GM12865 (cell line): ENCODE measurements at regions not wholly inside any gene's neighbourhood (a gene's known extent, or its start where the extent isn't known, plus 50 kb on each side); places are given as distances from the start of the nearest gene placed in this dataset.

Experiments
- DNase-seq: peaks from one replicate; pipeline ENCODE4 v3.0.0; 2010; ENCODE audit warnings: low read depth
- H3K4me3 ChIP-seq: 2 replicates; pipeline ENCODE4 v1.5.1; 2011; ENCODE audit warnings: mild to moderate bottlenecking, low read depth, low read length, control low read depth
- TF ChIP-seq, protein P1 (sequence below): IDR thresholded peaks from 2 replicates; pipeline ENCODE4 v1.5.1; 2011; ENCODE audit warnings: low read length, control low read depth, low read depth, inconsistent platforms; ENCODE audit not compliant: insufficient read depth; ENCODE audit errors: missing control alignments

DNA sequence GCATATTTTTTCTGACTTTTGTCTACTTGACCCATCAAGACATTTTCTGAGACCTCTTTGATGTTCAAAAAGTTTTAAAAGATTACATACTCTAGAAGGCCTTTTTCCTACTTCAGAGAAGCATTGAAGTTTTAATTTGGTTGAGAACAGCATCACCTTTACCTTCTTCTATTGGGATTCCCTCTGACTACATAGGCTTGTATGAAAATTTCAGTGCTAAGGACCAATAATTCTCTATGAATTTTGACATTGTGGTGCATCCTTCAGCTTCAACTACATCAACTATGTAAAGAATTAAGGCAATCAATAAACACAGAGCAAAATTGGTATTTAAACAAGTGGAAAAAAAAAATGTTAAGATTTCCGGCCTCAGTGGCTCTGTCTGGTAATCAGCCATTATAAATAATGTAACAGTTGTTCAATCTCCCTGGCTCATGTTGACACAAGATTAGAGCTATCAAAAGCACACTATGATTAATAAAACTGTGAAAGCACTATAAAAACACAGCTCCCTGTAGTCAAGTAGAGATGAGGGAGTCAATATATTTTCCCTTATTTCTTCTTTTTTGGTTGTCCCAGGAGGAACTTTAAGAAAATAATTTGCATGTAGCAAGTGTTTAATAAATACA is 627.0 kb upstream of the SYT4 start:
- no peak overlapping the region for H3K4me3 ChIP-seq
- TF ChIP-seq, protein P1, sequence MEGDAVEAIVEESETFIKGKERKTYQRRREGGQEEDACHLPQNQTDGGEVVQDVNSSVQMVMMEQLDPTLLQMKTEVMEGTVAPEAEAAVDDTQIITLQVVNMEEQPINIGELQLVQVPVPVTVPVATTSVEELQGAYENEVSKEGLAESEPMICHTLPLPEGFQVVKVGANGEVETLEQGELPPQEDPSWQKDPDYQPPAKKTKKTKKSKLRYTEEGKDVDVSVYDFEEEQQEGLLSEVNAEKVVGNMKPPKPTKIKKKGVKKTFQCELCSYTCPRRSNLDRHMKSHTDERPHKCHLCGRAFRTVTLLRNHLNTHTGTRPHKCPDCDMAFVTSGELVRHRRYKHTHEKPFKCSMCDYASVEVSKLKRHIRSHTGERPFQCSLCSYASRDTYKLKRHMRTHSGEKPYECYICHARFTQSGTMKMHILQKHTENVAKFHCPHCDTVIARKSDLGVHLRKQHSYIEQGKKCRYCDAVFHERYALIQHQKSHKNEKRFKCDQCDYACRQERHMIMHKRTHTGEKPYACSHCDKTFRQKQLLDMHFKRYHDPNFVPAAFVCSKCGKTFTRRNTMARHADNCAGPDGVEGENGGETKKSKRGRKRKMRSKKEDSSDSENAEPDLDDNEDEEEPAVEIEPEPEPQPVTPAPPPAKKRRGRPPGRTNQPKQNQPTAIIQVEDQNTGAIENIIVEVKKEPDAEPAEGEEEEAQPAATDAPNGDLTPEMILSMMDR: no peak
- DNase-seq: no peak

DNA sequence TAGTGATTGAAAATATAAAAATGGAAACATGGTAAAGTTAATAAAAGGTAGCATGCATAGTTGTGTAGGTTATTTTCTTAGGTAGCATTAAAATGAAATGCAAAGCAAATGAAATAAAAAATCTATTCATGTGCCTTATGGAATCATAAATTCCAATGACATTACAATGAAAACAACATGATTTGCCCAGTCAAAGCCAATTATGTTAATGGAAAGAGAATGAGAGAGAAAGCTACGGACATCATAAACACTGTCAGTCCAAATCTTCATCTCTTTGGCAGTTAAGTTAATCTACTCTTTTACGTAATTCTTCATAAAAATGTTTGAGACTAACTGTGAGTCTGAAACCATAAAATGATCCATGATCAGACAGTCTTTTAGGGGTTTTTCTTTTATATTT is 636.7 kb upstream of the SYT4 start:
- no peak overlapping the region for H3K4me3 ChIP-seq
- no peak for DNase-seq
- TF ChIP-seq, protein P1: no peak

DNA sequence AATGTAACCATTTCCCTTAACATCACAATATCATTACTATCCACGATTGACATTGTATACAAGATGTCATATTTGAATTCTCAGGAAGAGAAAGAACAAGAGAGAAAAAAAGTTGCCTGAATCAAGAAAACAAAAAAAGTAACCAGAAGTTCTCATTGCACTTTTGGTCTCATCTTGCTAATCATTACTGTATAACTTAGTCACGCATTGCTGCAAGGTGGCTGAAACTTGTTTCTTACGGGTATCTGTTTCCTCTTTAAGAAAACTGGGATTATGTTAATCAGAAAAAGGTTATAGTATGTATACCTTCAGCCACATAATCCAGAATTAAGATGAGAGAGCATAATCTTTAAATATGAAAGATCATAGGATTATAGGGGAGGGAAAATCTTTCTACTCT is 639.7 kb upstream of the SYT4 start:
- no peak for DNase-seq
- TF ChIP-seq, protein P1: no peak
- no peak overlapping the region for H3K4me3 ChIP-seq

DNA sequence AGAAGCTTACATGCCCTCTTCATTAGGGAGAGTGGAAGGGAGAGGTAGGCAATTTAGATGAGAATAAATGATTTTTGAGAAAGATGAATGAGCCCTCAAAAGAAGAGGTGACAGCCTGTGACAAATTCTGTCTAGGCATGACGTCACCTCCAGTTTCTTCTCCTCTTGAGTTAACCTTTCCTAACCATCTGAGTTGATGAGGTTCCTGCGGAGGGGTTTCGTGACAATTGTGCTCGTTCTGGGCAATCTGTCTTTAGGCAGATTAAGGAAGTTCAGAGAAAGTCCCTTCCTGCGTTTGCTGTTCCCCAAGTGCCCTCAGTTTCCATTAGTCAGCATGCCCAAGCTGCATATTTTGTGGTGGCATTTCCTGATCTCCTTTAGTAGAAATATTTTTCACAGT is 640.2 kb upstream of the SYT4 start:
- no peak overlapping the region for H3K4me3 ChIP-seq
- TF ChIP-seq, protein P1: no peak
- DNase-seq: no peak

DNA sequence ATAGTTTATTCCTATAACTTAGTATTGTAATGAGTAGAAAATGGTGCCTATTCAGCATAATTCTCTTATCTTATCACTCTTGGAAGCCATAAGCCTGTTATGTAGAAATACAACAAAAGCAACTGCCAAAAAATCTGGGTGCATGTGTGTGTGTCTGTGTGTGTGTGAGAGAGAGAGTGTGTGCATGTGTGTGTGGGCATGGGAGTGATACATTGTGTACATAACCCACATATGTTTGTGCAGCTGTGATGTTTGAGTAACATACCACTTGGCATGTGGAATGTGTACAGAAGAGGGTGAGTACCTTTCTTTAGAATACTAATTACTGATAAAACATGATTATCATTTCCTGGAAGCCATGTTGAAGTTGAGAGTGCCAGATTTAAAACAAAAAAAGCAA is 642.3 kb upstream of the SYT4 start:
- H3K4me3 ChIP-seq: no peak overlapping the region
- TF ChIP-seq, protein P1: no peak
- DNase-seq: no peak

DNA sequence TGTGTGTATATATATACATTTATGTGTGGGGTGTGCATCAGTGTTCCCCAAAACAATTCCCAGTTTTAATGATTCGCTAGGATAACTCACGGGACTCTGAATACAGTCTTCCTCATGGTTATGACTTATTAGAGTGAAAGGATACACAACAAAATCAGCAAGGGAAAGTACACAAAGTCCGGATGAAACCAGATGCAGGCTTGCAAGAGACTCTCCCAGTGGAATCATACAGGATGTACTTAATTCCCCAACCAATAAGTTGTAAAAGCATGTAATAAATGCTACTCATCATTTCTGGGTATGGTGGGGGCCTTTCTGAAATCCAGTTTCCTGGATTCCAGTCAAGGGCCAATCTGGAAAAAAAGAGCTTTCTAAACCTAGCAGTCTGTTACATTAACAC is 654.1 kb upstream of the SYT4 start:
- DNase-seq: no peak
- no peak overlapping the region for H3K4me3 ChIP-seq
- TF ChIP-seq, protein P1: no peak

DNA sequence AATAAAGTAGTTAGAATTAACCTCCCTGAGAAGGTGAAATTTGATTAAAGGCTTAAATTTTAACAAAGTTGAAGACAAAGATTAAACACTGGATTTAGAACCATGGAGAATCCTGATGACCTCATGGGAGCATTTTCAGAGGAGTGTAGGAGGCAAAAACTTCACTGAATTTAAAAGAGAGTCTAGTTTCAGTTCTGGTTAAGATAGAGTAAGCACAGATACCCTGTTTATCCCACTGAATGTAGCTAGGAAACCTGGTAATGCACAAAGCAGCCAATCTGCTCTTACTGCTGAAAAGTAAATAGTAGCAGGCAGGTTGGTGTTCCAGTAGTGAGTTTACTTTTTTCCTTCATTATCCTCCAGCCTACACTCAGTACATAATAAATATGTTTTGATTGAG is 654.9 kb upstream of the SYT4 start:
- H3K4me3 ChIP-seq: no peak overlapping the region
- DNase-seq: no peak
- TF ChIP-seq, protein P1: no peak
